HG02884 (cell line): ENCODE measurements at regions not wholly inside any gene's neighbourhood (a gene's known extent, or its start where the extent isn't known, plus 50 kb on each side); places are given as distances from the start of the nearest gene placed in this dataset.
"Not testable (repeated sequence)": the region's sequence is repeated elsewhere in the genome, so short reads cannot be mapped to it uniquely, and the experiment has no call there.

ENCODE experiments used
- ATAC-seq: cut with Tn5 transposase; IDR thresholded peaks from one replicate; pipeline ENCODE4 v1.9.1; 2021; ENCODE audit warnings: mild to moderate bottlenecking, moderate library complexity; ENCODE audit not compliant: unreplicated experiment

DNA sequence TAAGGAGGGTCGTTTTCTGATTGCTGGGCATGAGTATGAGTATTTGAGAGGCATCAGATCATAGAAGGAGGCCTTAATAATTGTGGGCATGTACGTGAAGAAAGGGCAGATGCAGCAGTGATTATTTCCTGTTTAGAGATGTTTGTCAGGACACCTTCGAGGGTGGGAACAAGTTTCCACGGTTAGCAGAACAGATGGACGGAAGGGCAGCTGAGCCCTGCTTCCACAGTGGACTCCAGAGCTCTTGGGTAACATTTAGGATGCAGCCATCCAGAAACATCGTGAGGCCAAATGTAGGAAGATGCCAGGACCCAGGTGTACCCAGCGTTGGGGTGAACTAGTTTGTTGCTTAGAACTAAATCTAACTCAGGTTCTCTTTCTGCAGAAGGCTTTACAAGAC lies 231.3 kb upstream of the FAT1 start:
- no peak for ATAC-seq

- no peak for ATAC-seq
These were observed 234.4 kb upstream of the FAT1 start for GRCh38 chr4:186957952-186958555.

DNA sequence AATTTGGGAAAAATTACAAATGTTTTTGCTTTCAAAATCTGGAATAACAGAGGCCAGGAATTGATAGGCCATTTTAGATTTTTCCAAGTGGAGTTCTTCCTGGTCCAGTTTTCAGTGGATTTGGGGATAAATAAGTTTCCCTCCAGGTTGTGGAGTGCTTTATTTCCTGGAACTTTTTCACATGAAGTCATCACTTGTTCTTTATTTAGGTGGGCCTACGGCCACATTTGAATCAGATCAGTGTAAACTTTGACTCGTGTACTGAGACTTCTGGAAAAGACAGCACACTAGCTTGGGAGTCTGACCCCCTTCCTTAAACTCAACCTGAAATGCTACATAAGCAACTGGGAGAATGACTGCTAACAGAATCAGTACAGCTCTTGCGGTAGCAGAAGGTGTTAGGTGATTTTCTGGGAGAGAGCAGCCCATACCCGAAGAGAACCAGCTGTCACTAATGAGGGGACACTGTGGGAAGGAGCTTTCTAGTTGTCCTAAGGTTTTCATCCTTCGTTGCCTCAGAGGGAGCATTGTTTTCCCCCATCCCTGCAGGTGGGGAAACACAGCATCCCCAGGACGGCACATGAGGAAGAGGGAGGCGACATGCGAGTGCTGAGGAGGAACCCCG lies 235.2 kb upstream of the FAT1 start:
- ATAC-seq: no peak

- ATAC-seq: no peak
These were observed 256.5 kb upstream of the FAT1 start for GRCh38 chr4:186979961-186980745.

DNA sequence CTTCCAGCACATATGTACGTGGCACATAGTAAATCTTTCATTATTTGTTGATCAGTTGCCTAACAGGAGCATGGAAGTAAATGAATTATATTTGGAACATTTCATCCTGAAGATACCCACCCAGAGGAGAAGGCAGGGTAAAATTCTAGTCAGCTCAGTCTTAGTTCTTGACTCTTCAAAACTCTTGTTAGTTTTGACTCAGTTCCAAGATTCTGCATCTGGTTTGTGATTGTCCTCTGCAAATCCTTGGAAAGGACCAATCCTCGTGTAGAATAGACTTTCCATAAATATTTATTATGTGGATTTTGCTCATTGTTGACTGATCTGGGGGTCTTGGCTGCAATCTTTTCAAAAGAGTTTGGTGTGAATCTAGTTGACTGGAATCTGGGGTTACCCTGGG lies 257.5 kb upstream of the FAT1 start:
- ATAC-seq: no peak

DNA sequence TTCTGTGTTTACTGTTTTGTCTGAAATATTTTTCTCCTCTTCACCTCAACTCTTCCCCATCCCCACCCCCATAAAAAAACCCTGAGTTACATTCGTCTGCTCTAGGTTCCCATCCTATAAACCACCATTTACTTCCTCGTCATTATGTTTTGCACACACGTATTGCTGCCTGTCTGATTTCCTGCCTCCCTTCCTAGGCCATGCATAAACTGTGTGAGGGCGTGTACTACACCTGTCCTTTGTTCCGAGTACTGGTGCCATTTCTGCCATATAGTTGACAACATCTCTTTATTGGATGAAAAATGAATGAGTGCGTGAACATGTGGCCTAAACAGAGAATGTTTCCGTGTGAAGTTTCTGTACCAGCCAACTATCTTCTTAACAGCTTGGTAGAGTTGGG lies 258.5 kb upstream of the FAT1 start:
- ATAC-seq: no peak

DNA sequence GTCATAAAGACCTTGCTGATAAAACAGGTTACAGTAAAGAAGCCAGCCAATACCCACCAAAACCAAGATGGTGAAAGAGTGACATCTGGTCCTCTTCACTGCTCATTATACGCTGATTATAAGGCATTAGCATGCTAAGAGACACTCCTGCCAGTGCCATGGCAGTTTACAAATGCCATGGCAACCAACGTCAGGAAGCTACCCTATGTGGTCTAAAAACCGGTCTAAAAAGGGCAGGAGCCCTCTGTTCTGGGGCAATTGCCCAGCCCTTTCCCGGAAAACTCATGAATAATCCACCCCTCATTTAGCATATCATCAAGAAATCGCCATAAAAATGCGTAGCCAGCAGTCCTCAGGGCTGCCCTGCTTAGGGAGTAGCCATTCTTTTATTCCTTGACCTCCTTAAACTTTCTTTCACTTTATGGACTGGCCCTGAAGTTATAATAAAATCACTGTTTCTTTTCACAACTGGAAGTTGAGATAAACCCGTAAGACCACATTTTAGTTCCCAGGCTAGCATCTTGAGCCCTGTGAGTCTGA lies 260.5 kb upstream of the FAT1 start:
- ATAC-seq: no peak

- ATAC-seq: no peak
These were observed 276.0 kb upstream of the FAT1 start for GRCh38 chr4:186999686-187000085.

DNA sequence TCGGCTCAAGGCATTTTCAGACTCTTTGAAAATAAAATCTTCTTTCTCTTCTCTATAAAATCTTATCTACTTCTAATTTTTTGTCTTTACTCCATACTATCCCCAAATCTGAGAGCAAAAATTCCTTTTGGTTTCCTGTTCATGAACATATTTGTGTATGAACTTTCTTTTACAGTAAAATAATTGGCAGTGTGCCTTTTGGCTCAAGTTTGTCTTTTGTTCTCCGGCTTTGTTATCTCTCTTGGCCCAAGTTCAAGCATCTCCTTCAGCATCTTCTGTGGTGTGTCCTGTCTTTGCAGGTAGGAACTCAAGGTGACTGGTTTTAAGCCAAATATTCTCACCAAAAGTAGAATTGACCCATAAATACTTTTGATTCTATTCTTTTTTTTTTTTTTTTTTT lies 276.6 kb upstream of the FAT1 start:
- ATAC-seq: no peak

DNA sequence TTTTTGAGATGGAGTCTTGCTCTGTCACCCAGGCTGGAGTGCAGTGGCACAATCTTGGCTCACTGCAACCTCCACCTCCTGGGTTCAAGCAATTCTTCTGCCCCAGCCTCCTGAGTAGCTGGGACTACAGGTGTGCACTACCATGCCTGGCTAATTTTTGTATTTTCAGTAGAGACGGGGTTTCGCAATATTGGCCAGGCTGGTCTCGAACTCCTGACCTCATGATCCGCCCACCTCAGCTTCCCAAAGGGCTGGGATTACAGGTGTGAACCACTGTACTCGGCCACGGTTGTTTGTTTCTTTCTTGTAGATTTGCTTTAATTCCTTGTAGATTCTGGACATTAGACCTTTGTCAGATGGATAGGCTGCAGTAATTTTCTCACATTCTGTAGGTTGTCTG lies 278.5 kb upstream of the FAT1 start:
- not testable (repeated sequence) for ATAC-seq

DNA sequence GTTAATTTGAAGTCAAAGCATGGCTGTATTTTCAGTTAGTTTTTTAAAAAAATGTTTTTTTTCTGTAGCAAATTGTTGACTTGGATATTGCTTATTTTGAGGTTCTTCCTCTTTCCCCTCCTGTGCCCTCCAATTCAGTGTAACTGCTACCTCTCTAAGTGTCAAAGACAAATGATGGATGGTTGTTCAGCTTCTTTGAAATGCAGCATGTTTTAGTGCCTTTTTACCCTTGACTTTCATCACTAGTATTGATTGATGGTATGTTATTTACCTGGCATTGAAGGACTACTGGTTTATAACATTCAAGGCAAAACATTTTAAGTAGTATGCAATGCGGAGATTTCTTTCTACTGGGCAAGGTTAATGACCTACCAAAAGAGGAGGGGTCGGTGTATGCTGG lies 281.0 kb upstream of the FAT1 start:
- no peak for ATAC-seq

- no peak for ATAC-seq
These were observed 282.5 kb upstream of the FAT1 start for GRCh38 chr4:187006189-187006618.

GRCh38 chr4:187010052-187010451 lies 286.4 kb upstream of the FAT1 start:
- no peak for ATAC-seq

GRCh38 chr4:187016101-187016500 lies 292.4 kb upstream of the FAT1 start:
- ATAC-seq: no peak

GRCh38 chr4:187017147-187017546 lies 293.5 kb upstream of the FAT1 start:
- no peak for ATAC-seq

- no peak for ATAC-seq
These were observed 296.2 kb upstream of the FAT1 start for GRCh38 chr4:187019896-187020295.

- no peak for ATAC-seq
These were observed 297.0 kb upstream of the FAT1 start for GRCh38 chr4:187020676-187021075.

- no peak for ATAC-seq
These were observed 298.0 kb upstream of the FAT1 start for GRCh38 chr4:187021436-187022205.

GRCh38 chr4:187027272-187027671 lies 303.6 kb upstream of the FAT1 start:
- ATAC-seq: no peak

GRCh38 chr4:187042251-187042650 lies 318.6 kb upstream of the FAT1 start:
- ATAC-seq: no peak

DNA sequence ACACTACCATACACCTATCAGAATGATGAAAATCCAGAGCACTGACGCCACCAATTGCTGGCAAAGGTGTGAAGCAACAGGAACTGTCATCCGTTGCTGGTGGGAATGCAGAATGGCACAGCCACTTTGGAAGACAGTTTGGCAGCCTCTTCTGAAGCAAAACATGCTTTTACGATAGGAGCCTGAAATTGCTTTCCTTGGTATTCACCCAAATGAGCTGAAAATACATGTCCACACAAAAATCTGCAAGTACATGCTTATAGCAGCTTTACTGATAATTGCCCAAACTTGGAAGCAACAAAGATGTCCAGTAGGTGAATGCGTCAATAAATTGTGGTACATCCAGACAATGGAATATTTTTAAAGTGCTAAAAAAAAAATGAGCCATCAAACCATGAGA lies 322.8 kb upstream of the FAT1 start:
- no peak for ATAC-seq
